KOPT-K1 (cell line): ENCODE measurements at regions not wholly inside any gene's neighbourhood (a gene's known extent, or its start where the extent isn't known, plus 50 kb on each side); places are given as distances from the start of the nearest gene placed in this dataset.
"Not testable (repeated sequence)": the region's sequence is repeated elsewhere in the genome, so short reads cannot be mapped to it uniquely, and the experiment has no call there.

Source experiments
- H3K27ac ChIP-seq: fragments of 200-600 bp; sonication (generic); 2 replicates; pipeline ENCODE4 v1.5.1; 2016; ENCODE audit warnings: antibody characterized with exemption, mild to moderate bottlenecking, low read depth, low read length; ENCODE audit not compliant: poor library complexity, severe bottlenecking
- H3K36me3 ChIP-seq: fragments of 200-600 bp; sonication (generic); 2 replicates; pipeline ENCODE4 v1.5.1; 2017; ENCODE audit warnings: antibody characterized with exemption, mild to moderate bottlenecking, low read length, moderate library complexity; ENCODE audit not compliant: insufficient read depth
- H3K9me3 ChIP-seq: fragments of 200-600 bp; sonication (generic); 2 replicates; pipeline ENCODE4 v1.5.1; 2017; ENCODE audit warnings: antibody characterized with exemption, low read length, mild to moderate bottlenecking; ENCODE audit not compliant: insufficient read depth, poor library complexity, severe bottlenecking

GRCh38 chr13:90605664-90606063, 741.8 kb upstream of the MIR17HG start:
- Histone ChIP-seq H3K36me3 (no peaks in the 10 kb centered on the region), H3K9me3 (no peaks in the 10 kb centered on the region), H3K27ac (no peak overlapping the region)

GRCh38 chr13:90606921-90607320, 740.6 kb upstream of the MIR17HG start:
- H3K36me3 ChIP-seq: not testable (repeated sequence)

GRCh38 chr13:90612391-90612790, 735.1 kb upstream of the MIR17HG start:
- Histone ChIP-seq H3K9me3 (no peaks in the 10 kb centered on the region), H3K36me3 (no peaks in the 10 kb centered on the region), H3K27ac (no peak overlapping the region)

More at GRCh38 chr13:90606921-90607320, 740.6 kb upstream of the MIR17HG start:
- not testable (repeated sequence) for H3K9me3 ChIP-seq, H3K27ac ChIP-seq

- Histone ChIP-seq H3K9me3 (peaks cover 8% of the 10 kb centered on the region), H3K36me3 (no peaks in the 10 kb centered on the region), H3K27ac (no peak overlapping the region)
Measured at GRCh38 chr13:90613076-90613795, 734.3 kb upstream of the MIR17HG start.

- Histone ChIP-seq H3K36me3 (no peaks in the 10 kb centered on the region), H3K27ac (no peak overlapping the region), H3K9me3 (peaks cover 8% of the 10 kb centered on the region)
Measured at GRCh38 chr13:90615236-90615635, 732.3 kb upstream of the MIR17HG start.

GRCh38 chr13:90615767-90616166, 731.7 kb upstream of the MIR17HG start:
- no peaks in the 10 kb centered on the region for H3K36me3 ChIP-seq
- H3K27ac ChIP-seq: no peak overlapping the region
- H3K9me3 ChIP-seq: peaks cover 8% of the 10 kb centered on the region

- H3K9me3 ChIP-seq: peaks cover 8% of the 10 kb centered on the region
- no peaks in the 10 kb centered on the region for H3K36me3 ChIP-seq
- H3K27ac ChIP-seq: no peak overlapping the region
Measured at GRCh38 chr13:90618133-90618532, 729.4 kb upstream of the MIR17HG start.

- H3K9me3 ChIP-seq: peaks cover 6% of the 10 kb centered on the region
- H3K27ac ChIP-seq: no peak overlapping the region
- H3K36me3 ChIP-seq: no peaks in the 10 kb centered on the region
Measured at GRCh38 chr13:90622541-90622940, 724.9 kb upstream of the MIR17HG start.

GRCh38 chr13:90623318-90624011, 724.0 kb upstream of the MIR17HG start:
- H3K9me3 ChIP-seq: no peaks in the 10 kb centered on the region
- no peak overlapping the region for H3K27ac ChIP-seq
- no peaks in the 10 kb centered on the region for H3K36me3 ChIP-seq

GRCh38 chr13:90627813-90628212, 719.7 kb upstream of the MIR17HG start:
- Histone ChIP-seq H3K36me3 (no peaks in the 10 kb centered on the region), H3K27ac (no peak overlapping the region), H3K9me3 (no peaks in the 10 kb centered on the region)

GRCh38 chr13:90628471-90628870, 719.0 kb upstream of the MIR17HG start:
- Histone ChIP-seq H3K27ac (no peak overlapping the region), H3K9me3 (no peaks in the 10 kb centered on the region), H3K36me3 (no peaks in the 10 kb centered on the region)

- no peaks in the 10 kb centered on the region for H3K36me3 ChIP-seq
- H3K27ac ChIP-seq: no peak overlapping the region
- no peaks in the 10 kb centered on the region for H3K9me3 ChIP-seq
Measured at GRCh38 chr13:90630716-90631115, 716.8 kb upstream of the MIR17HG start.

- Histone ChIP-seq H3K36me3 (no peaks in the 10 kb centered on the region), H3K27ac (no peak overlapping the region), H3K9me3 (no peaks in the 10 kb centered on the region)
Measured at GRCh38 chr13:90632184-90632583, 715.3 kb upstream of the MIR17HG start.

- Histone ChIP-seq H3K9me3 (no peaks in the 10 kb centered on the region), H3K36me3 (no peaks in the 10 kb centered on the region), H3K27ac (no peak overlapping the region)
Measured at GRCh38 chr13:90633849-90634248, 713.6 kb upstream of the MIR17HG start.

GRCh38 chr13:90640976-90641375, 706.5 kb upstream of the MIR17HG start:
- H3K36me3 ChIP-seq: no peaks in the 10 kb centered on the region
- H3K9me3 ChIP-seq: no peaks in the 10 kb centered on the region
- H3K27ac ChIP-seq: no peak overlapping the region

- H3K36me3 ChIP-seq: no peaks in the 10 kb centered on the region
- H3K27ac ChIP-seq: no peak overlapping the region
- no peaks in the 10 kb centered on the region for H3K9me3 ChIP-seq
Measured at GRCh38 chr13:90641884-90642283, 705.6 kb upstream of the MIR17HG start.
